ENCODE measurements at regions not wholly inside any gene's neighbourhood (a gene's known extent, or its start where the extent isn't known, plus 50 kb on each side); places are given as distances from the start of the nearest gene placed in this dataset.
"Not testable (repeated sequence)": the region's sequence is repeated elsewhere in the genome, so short reads cannot be mapped to it uniquely, and the experiment has no call there.

- no peak for DNase-seq (ENCODE audit: low read depth)
Observed at GRCh38 chr2:54038835-54039234, 68.0 kb upstream of the PSME4 start.

DNA sequence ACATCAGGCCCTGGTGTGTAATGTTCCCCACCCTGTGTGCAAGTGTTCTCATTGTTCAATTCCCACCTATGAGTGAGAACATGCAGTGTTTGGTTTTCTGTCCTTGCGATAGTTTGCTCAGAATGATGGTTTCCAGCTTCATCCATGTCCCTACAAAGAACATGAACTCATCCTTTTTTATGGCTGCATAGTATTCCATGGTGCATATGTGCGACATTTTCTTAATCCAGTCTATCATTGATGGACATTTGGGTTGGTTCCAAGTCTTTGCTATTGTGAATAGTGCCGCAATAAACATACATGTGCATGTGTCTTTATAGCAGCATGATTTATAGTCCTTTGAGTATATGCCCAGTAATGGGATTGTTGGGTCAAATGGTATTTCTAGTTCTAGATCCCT, 60.5 kb upstream of the PSME4 start:
- DNase-seq (ENCODE audit: low read depth) = not testable (repeated sequence)

- DNase-seq (ENCODE audit: low read depth) = no peak
Observed at GRCh38 chr2:54030806-54031205, 60.0 kb upstream of the PSME4 start.

GRCh38 chr2:54030396-54030741, 59.6 kb upstream of the PSME4 start:
- DNase-seq (ENCODE audit: low read depth) = no peak

- DNase-seq (ENCODE audit: low read depth) = peak; percentile 59
Observed at GRCh38 chr2:54029721-54030395, 59.1 kb upstream of the PSME4 start.

- DNase-seq (ENCODE audit: low read depth) = not testable (repeated sequence)
Observed at GRCh38 chr2:54025463-54026075, 54.8 kb upstream of the PSME4 start.

DNA sequence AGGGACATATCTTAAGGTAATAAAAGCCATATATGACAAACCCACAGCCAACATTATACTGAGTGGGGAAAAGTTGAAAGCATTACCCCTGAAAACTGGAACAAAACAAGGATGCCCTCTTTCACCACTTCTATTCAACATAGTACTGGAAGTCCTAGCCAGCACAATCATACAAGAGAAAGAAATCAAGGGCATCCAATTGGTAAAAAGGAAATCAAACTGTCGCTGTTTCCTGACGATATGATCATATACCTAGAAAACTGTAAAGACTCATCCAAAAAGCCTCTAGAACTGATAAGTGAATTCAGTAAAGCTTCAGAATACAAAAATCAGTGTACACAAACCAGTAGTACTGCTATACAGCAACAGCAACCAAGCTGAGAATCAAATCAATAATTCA, 53.8 kb upstream of the PSME4 start:
- no peak for DNase-seq (ENCODE audit: low read depth)

DNA sequence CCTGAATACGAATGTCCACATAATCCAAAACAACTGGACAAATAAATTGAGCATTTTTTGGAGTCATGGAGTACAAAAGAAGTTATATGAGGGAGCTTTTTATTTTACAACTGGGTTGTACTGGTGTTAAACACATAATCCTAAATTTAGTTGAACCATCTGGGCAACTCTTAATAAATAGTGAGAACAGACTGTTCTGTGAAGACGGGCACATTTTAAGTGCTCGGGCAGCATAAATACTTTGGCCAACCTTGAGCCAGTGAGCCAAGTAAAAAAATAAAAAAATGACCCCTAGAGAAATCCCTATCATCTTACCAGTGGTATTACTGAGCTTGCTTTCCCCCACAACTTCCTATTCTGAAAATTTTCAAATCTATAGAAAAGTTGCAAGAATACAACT, 50.9 kb upstream of the PSME4 start:
- DNase-seq (ENCODE audit: low read depth) = no peak

GRCh38 chr2:54020793-54021414, 50.1 kb upstream of the PSME4 start:
- DNase-seq (ENCODE audit: low read depth) = no peak

Measured in myocyte (in vitro differentiated cells).